Testis (tissue), 2 donors: ENCODE measurements at regions not wholly inside any gene's neighbourhood (a gene's known extent, or its start where the extent isn't known, plus 50 kb on each side); places are given as distances from the start of the nearest gene placed in this dataset.

Experiments
- CTCF ChIP-seq, 3 experiments: fragments of 450-650 bp in 2 of 3; fragments of 200-600 bp in 1 of 3; sonication (generic) in 1 of 3; IDR thresholded peaks; one replicate each; pipeline ENCODE4 v1.5.1; 2016 to 2019; ENCODE audit warnings: antibody characterized with exemption in 3 of 3, mild to moderate bottlenecking in 2 of 3, moderate library complexity in 1 of 3
- POLR2A ChIP-seq: fragments of 450-650 bp; IDR thresholded peaks from one replicate; pipeline ENCODE4 v1.6.1; 2017; ENCODE audit warnings: antibody characterized with exemption, mild to moderate bottlenecking, moderate library complexity

DNA sequence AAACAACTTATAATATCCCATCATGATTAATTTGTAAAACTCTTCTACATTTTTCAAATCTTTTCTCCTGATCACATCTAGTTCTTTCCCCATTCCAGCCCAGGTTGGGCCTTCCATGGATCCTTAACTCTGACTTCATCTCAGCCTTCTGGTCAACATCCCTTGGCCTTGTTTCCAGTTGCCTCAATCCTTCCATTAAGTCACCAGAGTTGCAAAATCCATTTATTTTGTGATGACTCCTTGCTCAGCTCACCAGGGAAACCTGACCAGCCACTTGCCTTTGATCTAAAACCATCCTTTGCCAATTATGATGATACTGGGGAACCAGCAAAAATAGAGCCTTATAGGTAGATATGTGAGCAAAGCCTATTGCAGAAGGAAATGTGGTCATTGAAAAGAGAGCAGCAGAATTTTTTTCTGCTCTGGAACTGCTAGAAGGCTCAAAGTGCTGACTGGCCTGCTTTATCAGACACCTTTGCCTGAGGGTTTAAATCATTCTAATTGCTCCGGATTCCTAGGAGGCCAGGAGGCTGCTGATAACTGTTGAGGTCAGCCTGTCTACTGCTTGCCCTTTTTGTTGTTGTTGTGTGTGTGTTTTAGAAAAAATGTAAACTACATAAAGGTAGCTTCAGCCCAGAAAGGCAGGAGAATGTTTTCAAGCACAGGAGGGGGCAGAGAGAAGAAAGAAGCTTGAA lies 512.2 kb upstream of the GRIA1 start:
- TF ChIP-seq CTCF (IDR thresholded peaks at IDR 0.05) (no peak), POLR2A (no peak)
